EH (cell line): ENCODE measurements at regions not wholly inside any gene's neighbourhood (a gene's known extent, or its start where the extent isn't known, plus 50 kb on each side); places are given as distances from the start of the nearest gene placed in this dataset.

ENCODE experiments used
- DNase-seq: peaks from one replicate; pipeline ENCODE4 v3.0.0-alpha.2; 2015; ENCODE audit warnings: low read depth

- DNase-seq: peak; percentile 99
Observed at GRCh38 chr4:128386761-128387599, 99.4 kb upstream of the PGRMC2 start.

GRCh38 chr4:128385683-128386304 is 98.2 kb upstream of the PGRMC2 start:
- DNase-seq: peak; percentile 81

- DNase-seq: peak; percentile 40
Observed at GRCh38 chr4:128384765-128385598, 97.4 kb upstream of the PGRMC2 start.

GRCh38 chr4:128384091-128384520 is 96.5 kb upstream of the PGRMC2 start:
- DNase-seq: peak; percentile 99

- no peak for DNase-seq
Observed at GRCh38 chr4:128381748-128382559, 94.3 kb upstream of the PGRMC2 start.

GRCh38 chr4:128380306-128380705 is 92.7 kb upstream of the PGRMC2 start:
- no peak for DNase-seq

GRCh38 chr4:128379860-128380259 is 92.2 kb upstream of the PGRMC2 start:
- DNase-seq: peak; percentile 57

- DNase-seq: no peak
Observed at GRCh38 chr4:128378668-128379067, 91.1 kb upstream of the PGRMC2 start.

- no peak for DNase-seq
Observed at GRCh38 chr4:128376958-128377357, 89.3 kb upstream of the PGRMC2 start.

- no peak for DNase-seq
Observed at GRCh38 chr4:128376303-128376702, 88.7 kb upstream of the PGRMC2 start.

GRCh38 chr4:128373628-128374027 is 86.0 kb upstream of the PGRMC2 start:
- no peak for DNase-seq

GRCh38 chr4:128371876-128372275 is 84.3 kb upstream of the PGRMC2 start:
- DNase-seq: no peak

GRCh38 chr4:128371001-128371777 is 83.6 kb upstream of the PGRMC2 start:
- DNase-seq: peak; percentile 83

- DNase-seq: no peak
Observed at GRCh38 chr4:128366212-128366611, 78.6 kb upstream of the PGRMC2 start.

- DNase-seq: peak; percentile 36
Observed at GRCh38 chr4:128364565-128364964, 77.0 kb upstream of the PGRMC2 start.

- no peak for DNase-seq
Observed at GRCh38 chr4:128363966-128364365, 76.4 kb upstream of the PGRMC2 start.

GRCh38 chr4:128362760-128363159 is 75.1 kb upstream of the PGRMC2 start:
- DNase-seq: no peak

GRCh38 chr4:128359422-128359821 is 71.8 kb upstream of the PGRMC2 start:
- no peak for DNase-seq

- peak; percentile 27 for DNase-seq
Observed at GRCh38 chr4:128358913-128359279, 71.3 kb upstream of the PGRMC2 start.

- peak; percentile 95 for DNase-seq
Observed at GRCh38 chr4:128358231-128358912, 70.8 kb upstream of the PGRMC2 start.
